ENCODE measurements at regions not wholly inside any gene's neighbourhood (a gene's known extent, or its start where the extent isn't known, plus 50 kb on each side); places are given as distances from the start of the nearest gene placed in this dataset.

DNA sequence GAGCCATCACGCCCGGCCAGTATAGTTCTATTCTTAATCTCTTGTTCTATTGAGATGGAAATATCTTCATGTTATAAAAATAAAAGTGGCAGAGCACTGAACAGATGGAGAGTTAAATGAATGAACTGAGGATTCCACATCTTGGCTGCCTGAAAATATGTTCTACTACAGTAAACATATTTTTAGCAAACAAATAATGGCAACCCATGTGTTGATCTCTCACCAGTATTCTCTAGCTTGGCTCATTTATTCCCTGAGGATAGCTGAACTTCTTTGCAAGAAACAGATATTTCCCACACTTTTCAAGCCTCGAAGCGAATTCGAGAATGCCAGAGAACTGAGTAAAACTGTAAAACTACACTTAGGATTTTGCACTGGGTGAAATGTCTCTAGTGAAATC lies 58.9 kb downstream of the DIRAS3 start:
- ChIA-PET CTCF (no interaction called here), POLR2A (no interaction called here)

DNA sequence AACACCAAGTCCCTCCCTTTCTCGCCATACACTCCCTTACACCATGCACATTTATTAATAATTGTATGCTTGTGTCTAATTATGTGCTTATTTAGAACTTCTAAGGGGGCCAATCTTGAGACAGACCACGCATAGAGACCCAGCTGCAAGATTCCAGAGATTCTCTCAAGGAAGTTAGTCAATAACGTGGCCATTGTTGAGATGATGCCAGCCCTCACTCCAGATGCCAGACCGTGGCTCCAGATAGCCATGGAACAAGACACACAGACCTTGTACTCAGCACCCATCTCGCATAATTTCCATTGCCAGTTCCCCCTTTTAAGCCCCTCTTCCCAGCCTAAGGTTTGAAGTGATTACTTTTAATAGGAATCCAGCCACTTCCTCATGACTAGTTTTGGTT lies 62.4 kb downstream of the DIRAS3 start:
- POLR2A ChIA-PET, result no interaction called here

DNA sequence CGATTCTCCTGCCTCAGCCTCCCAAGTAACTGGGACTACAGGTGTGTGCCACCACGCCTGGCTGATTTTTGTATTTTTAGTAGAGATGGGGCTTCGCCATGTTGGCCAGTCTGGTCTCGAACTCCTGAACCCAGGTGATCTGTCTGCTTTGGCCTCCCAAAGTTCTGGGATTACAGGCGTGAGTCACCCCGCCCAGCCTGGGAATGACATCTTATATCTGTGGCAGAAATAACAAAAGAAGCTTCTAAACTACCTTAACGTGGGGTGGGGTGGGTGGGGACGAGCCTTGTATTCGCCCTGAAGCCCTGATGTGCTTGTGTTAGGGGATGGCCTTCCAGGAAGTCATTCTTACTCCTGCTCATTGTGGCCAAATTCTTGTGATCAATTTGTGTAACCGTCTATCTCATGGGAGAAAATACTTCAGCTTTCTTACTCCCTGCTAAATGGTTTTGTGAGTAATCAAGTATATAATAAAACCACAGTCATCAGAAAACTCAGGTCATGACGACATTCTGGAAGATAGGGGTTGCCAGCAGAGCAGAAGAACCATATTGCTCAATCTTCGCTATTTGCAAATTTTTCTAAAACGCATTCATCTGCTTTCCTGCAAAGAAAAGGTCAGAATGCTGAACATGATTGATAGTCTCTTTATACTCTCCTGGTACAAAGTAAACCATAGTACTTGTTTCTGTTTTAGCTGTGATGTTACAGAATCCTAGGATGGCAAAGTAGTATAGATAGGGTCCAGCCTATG lies 63.2 kb downstream of the DIRAS3 start:
- ChIA-PET POLR2A (no interaction called here), CTCF (no interaction called here)

More for the DNA sequence above, 62.4 kb downstream of the DIRAS3 start:
- CTCF ChIA-PET, result no interaction called here

DNA sequence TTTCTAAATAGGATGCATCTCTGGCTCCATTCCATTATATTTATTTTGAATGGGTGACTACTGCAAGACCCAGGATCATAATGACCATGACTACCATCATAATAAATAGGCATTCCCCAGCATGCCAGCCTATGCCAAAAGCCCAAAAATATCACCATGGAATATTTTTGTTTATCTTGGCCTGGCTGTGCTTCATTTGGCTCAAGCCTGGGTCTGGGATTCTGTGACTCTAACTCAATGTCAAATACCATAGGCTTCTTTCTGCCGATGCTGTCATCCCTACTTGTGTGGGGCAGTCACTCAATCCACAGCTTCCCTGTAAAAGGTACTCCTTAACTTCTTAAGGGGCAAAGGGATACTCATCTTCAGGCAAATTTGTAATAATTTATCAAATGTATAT lies 66.6 kb downstream of the DIRAS3 start:
- ChIA-PET CTCF (no interaction called here), POLR2A (no interaction called here)

DNA sequence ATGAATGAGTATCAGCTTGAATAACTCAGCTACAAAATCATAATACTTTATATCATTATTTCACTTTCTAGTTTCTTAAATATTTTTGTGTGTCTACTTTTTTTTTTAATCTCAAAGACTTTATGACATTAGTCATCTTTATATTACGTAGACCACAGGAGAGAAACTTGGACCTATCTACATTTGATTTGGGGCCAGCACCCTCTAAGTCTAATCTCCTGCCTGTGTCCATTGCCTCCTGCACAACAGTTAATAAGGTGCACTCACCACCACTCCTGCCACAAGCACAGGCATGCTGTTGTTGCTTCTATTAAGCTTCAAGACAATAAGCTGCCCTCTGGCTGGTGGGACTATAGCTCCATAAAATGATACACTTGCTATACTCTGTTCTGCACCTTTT lies 70.4 kb downstream of the DIRAS3 start:
- CTCF ChIA-PET, result no interaction called here
- POLR2A ChIA-PET, result no interaction called here

DNA sequence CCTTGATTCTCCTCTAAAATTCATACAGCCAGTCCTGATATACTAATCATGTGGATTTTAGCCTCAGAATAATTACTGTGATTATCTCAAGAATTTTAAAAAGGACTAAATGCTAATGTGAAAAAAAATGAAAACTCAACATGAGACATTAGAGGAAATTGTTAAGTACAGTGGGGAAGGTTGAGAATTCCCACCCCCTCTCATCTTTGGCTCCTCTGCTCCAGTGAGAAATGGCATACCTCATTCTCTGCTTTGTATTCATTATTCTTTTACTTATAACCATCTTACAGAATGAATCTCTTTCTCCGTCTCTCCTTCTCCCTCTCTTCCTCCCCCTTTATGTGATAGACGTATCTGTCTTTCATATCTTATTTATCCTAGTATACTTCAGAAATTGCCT lies 70.9 kb downstream of the DIRAS3 start:
- ChIA-PET CTCF (no interaction called here), POLR2A (no interaction called here)

DNA sequence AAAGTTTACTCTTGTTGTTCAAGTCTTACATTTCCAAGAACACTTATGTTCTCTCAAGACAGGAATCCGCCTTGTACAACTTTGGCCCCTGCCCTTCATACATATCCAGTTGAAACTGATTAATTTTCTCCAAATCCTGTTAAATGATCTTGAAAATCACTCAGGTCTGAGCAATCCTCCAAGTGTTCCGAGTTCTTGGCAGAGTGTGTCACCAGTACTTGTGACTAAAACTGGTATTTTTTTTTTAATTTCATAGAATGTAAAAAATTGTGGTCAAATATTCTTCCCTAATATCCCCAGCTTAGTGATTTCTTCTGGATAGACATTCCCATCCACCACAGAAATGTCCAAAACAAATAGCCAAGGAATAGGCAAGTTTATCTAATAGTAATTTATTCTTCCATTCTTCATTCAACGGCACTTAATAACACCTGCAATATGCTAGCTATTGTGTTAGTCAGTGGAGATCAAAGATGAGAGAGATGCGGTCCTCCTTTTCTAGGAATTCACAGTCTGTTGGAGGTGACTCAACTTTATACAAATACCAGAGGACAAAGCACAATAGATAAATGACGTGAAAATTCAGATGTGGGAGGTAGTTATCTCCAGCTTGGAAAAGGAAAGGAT lies 71.4 kb downstream of the DIRAS3 start:
- CTCF ChIA-PET, result no interaction called here
- POLR2A ChIA-PET, result no interaction called here

DNA sequence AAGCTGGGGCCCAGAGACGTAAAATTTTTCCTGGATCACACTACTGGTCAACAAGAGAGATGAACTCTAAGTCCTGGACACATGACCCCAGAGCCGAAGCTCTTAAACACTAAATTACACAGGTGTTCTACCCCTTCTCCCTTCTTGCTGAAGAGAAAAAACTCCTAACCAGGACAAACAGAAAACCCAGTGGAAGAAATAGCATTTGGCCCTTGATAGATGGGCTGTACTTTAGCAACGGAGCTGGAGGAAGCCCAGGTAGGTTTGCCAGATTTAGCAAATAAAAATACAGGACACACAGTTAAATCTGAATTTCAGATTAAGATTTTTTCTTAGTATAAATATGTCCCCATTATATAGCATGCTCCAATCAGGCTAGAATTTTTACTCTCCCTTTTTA lies 72.7 kb downstream of the DIRAS3 start:
- POLR2A ChIA-PET, result no interaction called here
- CTCF ChIA-PET, result no interaction called here

DNA sequence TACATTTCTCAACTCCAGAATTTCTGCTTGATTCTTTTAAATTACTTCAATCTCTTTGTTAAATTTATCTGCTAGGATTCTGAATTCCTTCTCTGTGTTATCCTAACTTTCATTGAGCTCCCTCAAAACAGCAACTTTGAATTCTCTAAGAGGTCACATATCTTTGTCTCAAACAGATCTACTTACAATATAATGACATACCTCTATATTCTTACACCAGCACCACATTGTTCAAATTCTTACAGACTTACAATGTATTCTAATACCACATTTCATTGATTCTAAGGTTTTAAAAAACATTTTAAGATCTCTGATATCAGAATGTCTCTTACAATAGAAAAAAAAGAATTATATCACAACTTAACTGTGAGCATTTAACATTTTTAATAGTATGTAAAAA lies 77.4 kb downstream of the DIRAS3 start:
- ChIA-PET CTCF (no interaction called here), POLR2A (no interaction called here)

DNA sequence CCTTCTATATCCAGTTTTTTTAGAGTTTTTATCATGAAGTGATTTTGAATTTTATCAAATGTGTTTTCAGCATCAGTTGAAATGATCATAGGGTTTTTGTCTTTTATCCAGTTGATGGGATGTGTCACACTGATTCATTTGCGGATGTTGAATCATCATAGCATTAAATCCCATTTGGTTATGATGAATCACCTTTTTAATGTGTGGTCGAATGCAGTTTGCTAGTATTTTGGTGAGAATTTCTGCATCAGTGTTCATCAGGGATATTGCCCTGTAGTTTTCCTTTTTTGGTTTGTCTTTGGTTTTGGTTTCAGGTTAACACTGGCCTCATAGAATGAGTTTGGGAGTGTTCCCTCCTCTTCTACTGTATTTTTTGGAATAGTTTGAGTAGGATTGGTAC lies 80.3 kb downstream of the DIRAS3 start:
- ChIA-PET POLR2A (no interaction called here), CTCF (no interaction called here)

DNA sequence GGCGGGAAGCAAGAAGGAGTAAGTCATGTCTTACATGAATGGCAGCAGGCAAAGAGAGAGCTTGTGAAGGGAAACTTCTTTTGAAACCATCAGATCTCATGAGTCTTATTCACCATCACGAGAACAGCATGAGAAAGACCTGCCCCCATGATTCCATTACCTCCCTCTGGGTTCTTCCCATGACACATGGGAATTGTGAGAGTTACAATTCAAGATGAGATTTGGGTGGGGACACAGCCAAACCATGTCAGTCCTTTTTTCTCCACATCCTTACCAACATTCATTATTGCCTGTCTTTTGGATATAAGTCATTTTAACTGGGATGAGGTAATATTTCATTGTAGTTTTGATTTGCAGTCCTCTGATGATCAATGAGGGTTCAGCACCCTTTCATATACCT lies 81.0 kb downstream of the DIRAS3 start:
- ChIA-PET CTCF (no interaction called here), POLR2A (no interaction called here)

DNA sequence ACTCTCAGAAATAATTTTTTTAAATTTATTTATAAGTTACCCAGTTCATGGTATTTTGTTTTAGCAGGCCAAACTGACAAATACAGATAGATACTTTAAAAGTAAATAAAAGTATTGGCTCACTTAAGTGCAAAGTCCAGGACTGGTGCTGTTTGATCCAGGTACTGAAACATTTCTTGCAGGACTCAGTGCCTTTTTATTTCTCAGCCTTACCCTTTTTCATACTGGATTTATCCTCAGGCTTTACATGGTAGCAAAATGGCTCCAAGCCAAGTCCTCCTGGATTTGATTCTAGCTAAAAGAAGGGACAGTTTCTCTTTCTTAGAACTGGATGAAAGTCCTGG lies 83.8 kb downstream of the DIRAS3 start:
- CTCF ChIA-PET, result no interaction called here
- POLR2A ChIA-PET, result no interaction called here

DNA sequence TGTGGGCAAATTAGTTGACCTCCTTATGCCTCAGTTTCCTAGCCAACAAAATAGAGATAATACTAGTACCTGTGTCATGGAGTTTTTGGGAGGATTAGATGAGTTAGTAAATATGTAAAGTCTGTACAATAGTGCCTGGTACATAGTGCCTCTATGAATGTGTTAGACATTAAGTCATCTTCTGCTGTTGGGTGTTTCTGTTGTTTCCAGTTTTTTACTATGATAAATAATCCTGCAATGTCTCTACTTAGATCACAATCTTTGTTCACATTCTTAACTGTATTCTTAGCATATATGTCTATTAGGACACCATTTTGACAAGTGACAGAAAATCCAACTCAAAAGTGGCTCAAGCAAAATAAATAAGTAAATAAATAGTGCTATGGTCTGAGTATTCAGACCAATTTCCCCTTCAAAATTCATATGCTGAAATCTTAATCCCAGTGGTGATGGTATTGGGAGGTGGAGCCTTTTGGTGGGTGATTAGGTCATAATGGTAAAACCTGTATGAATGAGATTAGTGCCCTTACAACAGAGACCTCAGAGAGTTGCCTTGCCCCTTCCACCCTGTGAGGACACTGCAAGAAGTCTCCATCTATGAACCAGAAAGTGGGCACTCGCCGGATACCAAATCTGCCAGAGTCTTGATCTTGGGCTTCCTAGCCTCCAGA lies 84.3 kb downstream of the DIRAS3 start:
- ChIA-PET CTCF (no interaction called here), POLR2A (no interaction called here)

DNA sequence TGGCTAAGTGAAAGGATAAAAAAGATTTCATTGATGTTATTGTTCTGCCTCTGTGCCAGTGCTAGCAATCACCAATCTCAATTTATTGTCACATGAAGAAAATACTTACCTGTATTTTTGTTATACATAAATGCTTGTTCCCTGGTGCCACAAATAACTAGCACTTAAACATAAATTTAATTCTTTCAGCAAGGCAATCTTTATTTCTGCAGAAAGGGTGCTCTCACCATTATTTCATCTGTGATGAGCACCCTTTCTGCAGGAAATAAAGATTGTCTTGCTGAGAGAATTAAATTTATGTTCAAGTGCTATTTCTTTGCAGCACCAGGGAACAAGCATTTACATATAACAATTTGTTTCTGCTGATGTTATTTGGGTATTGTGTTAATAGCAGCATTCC lies 87.2 kb downstream of the DIRAS3 start:
- ChIA-PET POLR2A (no interaction called here), CTCF (no interaction called here)

DNA sequence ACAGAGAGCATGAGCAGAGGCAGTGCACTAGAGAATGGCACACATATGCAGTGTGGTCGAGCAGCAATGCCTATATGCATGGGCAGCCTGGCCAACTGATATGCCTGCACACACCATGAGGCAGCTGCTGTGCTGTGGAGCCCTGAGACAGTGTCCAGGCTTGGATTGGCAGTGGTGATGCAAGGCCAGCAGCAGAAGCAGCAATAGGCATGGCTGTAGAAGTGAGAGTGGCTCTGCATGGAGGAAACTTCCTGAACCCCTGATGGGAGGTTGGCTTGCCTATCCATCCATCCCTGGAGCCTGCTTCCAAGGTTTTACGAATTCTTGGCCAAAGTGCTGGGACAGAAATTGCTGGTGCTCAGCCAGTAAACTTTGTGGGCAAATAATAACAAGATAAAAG lies 89.7 kb downstream of the DIRAS3 start:
- CTCF ChIA-PET, result no interaction called here
- POLR2A ChIA-PET, result no interaction called here

DNA sequence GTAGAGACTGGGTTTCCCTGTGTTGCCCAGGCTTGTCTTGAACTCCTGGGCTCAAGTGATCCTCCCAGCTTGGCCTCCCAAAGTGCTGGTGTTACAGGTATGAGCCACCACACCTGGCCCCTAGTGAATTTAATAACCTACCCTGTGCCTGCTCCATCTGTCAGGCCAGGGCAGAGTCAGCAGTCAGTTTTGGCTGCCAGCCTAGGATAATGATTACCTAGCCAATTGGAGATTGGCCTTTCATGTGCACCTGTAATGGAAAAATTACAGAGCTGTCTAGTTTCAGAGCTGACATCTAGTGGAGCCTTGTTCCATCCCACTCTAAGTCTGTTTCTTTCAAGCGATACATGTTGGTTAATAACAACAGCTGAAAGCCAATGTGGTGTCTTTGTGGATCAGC lies 92.0 kb downstream of the DIRAS3 start:
- ChIA-PET CTCF (no interaction called here), POLR2A (no interaction called here)

DNA sequence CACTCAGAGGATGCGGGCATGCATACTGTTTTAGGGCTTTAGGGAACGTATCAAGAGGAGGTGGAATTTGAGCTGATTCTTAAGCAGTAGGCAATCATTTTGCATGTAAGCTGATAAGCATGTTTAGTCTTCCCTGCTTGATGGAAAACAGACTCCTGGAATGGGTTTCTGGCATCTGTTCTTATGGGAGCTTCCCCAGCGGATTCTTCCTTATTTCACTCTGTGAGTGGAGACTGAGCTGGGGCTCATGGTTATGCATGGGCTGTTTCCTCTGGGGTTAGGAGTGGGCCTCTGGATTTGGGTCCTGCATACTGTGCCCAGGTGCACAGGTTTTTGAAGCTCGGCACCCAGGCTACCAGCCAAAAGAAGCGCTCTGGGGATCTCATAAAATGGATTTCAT lies 93.4 kb downstream of the DIRAS3 start:
- POLR2A ChIA-PET, result no interaction called here
- CTCF ChIA-PET, result no interaction called here

DNA sequence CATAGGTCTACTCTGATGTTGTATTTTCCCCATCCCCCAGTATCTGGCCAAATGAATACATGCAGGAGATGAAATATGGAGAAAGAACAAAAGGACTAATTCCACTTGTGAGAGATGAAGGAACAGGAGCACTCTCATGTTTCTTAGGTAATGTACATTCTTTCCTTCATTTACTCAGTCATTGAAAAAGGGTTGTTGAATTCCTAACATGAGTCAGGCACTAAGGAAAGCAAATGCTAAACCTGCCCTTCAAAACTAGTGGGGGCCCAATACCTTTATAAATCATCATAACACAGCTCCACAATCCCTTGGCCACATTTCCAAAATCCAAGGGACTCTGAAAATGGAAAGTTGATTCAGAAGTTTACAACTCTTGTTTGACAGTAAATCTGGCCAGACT lies 94.3 kb downstream of the DIRAS3 start:
- POLR2A ChIA-PET, result no interaction called here
- CTCF ChIA-PET, result no interaction called here

DNA sequence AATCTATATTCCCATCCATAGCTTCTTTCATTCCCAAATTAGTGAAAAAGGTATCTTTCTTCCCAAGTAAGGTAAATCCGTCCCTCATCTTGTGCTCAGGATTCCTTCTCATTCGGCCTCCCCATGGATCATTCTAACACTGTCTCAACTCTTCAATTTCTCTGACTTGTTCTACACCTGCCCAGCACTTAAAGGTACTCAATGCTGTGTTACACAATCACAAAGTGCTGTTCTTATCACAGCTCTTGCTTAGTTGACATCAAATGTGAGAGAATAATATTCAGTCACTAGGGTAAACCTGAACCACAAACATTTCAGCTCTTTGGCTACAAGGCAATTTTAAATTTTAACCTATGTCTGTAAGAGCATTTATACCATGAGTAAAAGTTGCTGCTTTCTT lies 94.8 kb downstream of the DIRAS3 start:
- ChIA-PET CTCF (no interaction called here), POLR2A (no interaction called here)

DNA sequence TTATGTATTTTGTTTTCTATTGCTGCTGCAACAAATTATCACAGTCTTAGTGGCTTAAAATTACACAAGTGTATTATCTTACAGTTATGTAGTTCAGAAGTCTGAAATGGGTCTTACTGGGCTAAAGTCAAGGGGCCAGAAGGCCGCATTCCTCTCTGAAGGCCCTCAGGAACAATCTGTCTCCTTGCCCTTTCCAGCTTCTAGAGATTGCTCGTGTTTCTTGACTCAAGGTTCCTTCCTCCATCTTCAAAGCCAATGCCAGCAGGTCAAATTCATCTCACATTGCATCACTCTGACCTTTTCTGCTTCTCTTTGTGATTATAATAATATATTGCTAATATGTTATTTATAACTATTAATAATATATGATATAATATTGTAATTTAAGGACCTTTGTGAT lies 97.1 kb downstream of the DIRAS3 start:
- CTCF ChIA-PET, result no interaction called here

DNA sequence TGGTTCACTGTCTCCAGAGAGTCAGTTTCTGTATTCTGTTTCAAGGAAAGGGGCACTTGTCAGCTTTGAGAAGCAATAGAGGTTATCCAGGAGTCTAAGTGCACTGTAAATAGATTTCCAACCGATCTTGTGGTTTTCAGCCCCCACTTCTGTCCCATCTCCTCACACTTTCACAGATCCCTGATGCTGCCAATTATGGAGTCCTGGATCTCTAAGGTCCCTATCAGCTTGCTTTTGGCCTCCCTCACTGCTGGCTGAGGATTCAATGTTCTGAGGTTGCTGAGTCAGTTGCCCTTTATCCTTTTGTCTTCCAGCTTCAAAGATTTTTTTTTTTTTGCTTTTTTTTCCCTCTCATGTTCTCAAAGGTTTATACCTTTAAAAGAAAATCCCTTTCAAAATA lies 98.4 kb downstream of the DIRAS3 start:
- CTCF ChIA-PET, result no interaction called here
- POLR2A ChIA-PET, result no interaction called here

More for the DNA sequence above, 97.1 kb downstream of the DIRAS3 start:
- POLR2A ChIA-PET, result no interaction called here

DNA sequence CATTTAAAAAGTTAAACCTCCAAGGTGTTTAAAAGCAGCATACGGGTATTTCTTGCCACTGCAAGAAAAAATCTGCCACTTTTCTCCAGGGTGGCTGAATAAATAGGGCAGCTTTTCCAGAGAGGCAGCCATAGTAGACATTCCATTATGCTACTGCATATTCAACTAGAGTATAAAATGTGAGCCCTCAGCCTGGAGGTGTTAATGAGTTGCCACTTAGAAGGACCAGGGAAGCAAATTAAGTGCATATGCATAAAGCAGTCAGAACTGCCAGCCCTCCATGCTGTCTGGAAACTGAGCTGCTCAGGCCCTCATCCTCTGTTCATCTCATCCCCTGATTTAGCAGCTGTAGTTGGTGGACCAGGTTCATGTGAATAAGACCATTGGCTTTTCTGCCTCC lies 99.4 kb downstream of the DIRAS3 start:
- POLR2A ChIA-PET, result no interaction called here
- CTCF ChIA-PET, result no interaction called here

Measured in activated CD8-positive, alpha-beta memory T cell treated with anti-CD3 and anti-CD28 coated beads for 36 hours (primary cell).